Epithelial cell of esophagus (primary cell): ENCODE measurements at regions not wholly inside any gene's neighbourhood (a gene's known extent, or its start where the extent isn't known, plus 50 kb on each side); places are given as distances from the start of the nearest gene placed in this dataset.

Experiments
- DNase-seq: peaks from one replicate; pipeline ENCODE4 v3.0.0; 2010; ENCODE audit warnings: low read depth
- H3K4me3 ChIP-seq: 2 replicates; pipeline ENCODE4 v1.5.1; 2011; ENCODE audit warnings: mild to moderate bottlenecking, low read length, control low read depth
- TF ChIP-seq, protein P1 (sequence below): IDR thresholded peaks from 2 replicates; pipeline ENCODE4 v1.5.1; 2011; ENCODE audit warnings: low read depth, mild to moderate bottlenecking, low read length, control low read depth, inconsistent platforms; ENCODE audit not compliant: insufficient read depth; ENCODE audit errors: missing control alignments

DNA sequence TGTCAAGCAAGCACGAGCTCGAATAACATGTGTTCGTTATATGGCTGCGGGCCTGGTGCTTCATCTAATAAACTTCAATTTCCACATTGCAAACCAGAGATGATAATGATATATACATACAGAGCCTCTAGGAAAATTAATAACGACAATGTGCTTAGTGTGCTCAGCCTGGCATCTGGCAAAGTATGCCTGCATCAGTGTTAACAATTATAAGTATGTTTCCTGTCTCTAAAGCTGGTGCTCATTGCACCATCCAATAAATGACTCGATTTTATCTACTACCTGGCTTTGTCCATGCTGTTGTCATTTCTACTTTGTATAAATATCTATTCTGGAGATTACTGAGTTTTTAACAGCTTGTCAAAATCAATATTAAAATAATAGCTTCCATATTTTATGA lies 1402.6 kb downstream of the MRPL39 start:
- DNase-seq = no peak
- TF ChIP-seq, protein P1, sequence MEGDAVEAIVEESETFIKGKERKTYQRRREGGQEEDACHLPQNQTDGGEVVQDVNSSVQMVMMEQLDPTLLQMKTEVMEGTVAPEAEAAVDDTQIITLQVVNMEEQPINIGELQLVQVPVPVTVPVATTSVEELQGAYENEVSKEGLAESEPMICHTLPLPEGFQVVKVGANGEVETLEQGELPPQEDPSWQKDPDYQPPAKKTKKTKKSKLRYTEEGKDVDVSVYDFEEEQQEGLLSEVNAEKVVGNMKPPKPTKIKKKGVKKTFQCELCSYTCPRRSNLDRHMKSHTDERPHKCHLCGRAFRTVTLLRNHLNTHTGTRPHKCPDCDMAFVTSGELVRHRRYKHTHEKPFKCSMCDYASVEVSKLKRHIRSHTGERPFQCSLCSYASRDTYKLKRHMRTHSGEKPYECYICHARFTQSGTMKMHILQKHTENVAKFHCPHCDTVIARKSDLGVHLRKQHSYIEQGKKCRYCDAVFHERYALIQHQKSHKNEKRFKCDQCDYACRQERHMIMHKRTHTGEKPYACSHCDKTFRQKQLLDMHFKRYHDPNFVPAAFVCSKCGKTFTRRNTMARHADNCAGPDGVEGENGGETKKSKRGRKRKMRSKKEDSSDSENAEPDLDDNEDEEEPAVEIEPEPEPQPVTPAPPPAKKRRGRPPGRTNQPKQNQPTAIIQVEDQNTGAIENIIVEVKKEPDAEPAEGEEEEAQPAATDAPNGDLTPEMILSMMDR = no peak
- no peak overlapping the region for H3K4me3 ChIP-seq

GRCh38 chr21:24200052-24200451 lies 1407.2 kb downstream of the MRPL39 start:
- TF ChIP-seq, protein P1 = no peak
- DNase-seq = no peak
- H3K4me3 ChIP-seq = no peak overlapping the region

GRCh38 chr21:24197923-24198322 lies 1409.4 kb downstream of the MRPL39 start:
- DNase-seq = no peak
- no peak overlapping the region for H3K4me3 ChIP-seq
- TF ChIP-seq, protein P1 = no peak

- DNase-seq = no peak
- TF ChIP-seq, protein P1 = no peak
- H3K4me3 ChIP-seq = no peak overlapping the region
These were observed 1410.1 kb downstream of the MRPL39 start for GRCh38 chr21:24197132-24197643.

DNA sequence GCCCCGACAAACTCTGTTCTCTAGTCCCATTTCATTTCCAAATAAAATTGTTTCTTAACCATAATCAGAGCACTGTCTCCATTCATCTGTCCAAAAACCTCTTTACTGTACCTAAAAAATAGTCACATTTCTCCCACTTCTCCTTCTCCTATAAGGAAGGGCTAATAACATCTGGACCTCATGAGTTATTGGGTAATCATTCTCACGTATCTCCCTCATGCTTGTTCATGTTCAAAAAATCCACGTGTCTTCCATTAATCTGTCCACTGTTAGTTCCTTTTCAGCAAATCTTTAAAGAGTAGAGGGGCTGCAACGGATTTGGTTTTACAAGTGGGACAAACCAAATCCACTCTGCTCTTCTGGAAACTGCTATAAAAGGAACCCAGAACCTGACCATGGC lies 1418.8 kb downstream of the MRPL39 start:
- H3K4me3 ChIP-seq = no peak overlapping the region
- DNase-seq = no peak
- TF ChIP-seq, protein P1 = no peak

GRCh38 chr21:24183077-24183476 lies 1424.2 kb downstream of the MRPL39 start:
- TF ChIP-seq, protein P1 = no peak
- H3K4me3 ChIP-seq = no peak overlapping the region
- DNase-seq = no peak

GRCh38 chr21:24179110-24179509 lies 1428.2 kb downstream of the MRPL39 start:
- H3K4me3 ChIP-seq = no peak overlapping the region
- no peak for DNase-seq
- TF ChIP-seq, protein P1 = no peak
